ENCODE measurements at regions not wholly inside any gene's neighbourhood (a gene's known extent, or its start where the extent isn't known, plus 50 kb on each side); places are given as distances from the start of the nearest gene placed in this dataset.
"Not testable (repeated sequence)": the region's sequence is repeated elsewhere in the genome, so short reads cannot be mapped to it uniquely, and the experiment has no call there.

- H3K27me3 ChIP-seq (ENCODE audit: control insufficient read depth, insufficient read depth, low read length); H3K9me3 ChIP-seq (ENCODE audit: control insufficient read depth, low read depth, low read length); H3K9ac ChIP-seq (ENCODE audit: low read length); H3K27ac ChIP-seq (ENCODE audit: low read length); H3K4me3 ChIP-seq (ENCODE audit: low read length); H3K36me3 ChIP-seq (ENCODE audit: control insufficient read depth, low read depth, low read length); H3K4me1 ChIP-seq (ENCODE audit: control insufficient read depth, low read depth, low read length): not testable (repeated sequence)
These were observed 97.6 kb downstream of the OR4M2 start for GRCh38 chr15:22177965-22178364.

- H3K9me3 ChIP-seq (ENCODE audit: control insufficient read depth, low read depth, low read length); H3K36me3 ChIP-seq (ENCODE audit: control insufficient read depth, low read depth, low read length); H3K9ac ChIP-seq (ENCODE audit: low read length); H3K4me3 ChIP-seq (ENCODE audit: low read length); H3K27me3 ChIP-seq (ENCODE audit: control insufficient read depth, insufficient read depth, low read length); H3K4me1 ChIP-seq (ENCODE audit: control insufficient read depth, low read depth, low read length); H3K27ac ChIP-seq (ENCODE audit: low read length): not testable (repeated sequence)
These were observed 98.1 kb downstream of the OR4M2 start for GRCh38 chr15:22178438-22178837.

GRCh38 chr15:22179043-22179442, 98.7 kb downstream of the OR4M2 start:
- H3K27ac ChIP-seq (ENCODE audit: low read length); H3K4me1 ChIP-seq (ENCODE audit: control insufficient read depth, low read depth, low read length); H3K4me3 ChIP-seq (ENCODE audit: low read length); H3K9me3 ChIP-seq (ENCODE audit: control insufficient read depth, low read depth, low read length); H3K36me3 ChIP-seq (ENCODE audit: control insufficient read depth, low read depth, low read length); H3K9ac ChIP-seq (ENCODE audit: low read length); H3K27me3 ChIP-seq (ENCODE audit: control insufficient read depth, insufficient read depth, low read length): not testable (repeated sequence)

GRCh38 chr15:22180611-22181010, 100.3 kb downstream of the OR4M2 start:
- H3K9ac ChIP-seq (ENCODE audit: low read length); H3K27me3 ChIP-seq (ENCODE audit: control insufficient read depth, insufficient read depth, low read length); H3K27ac ChIP-seq (ENCODE audit: low read length); H3K4me3 ChIP-seq (ENCODE audit: low read length); H3K9me3 ChIP-seq (ENCODE audit: control insufficient read depth, low read depth, low read length); H3K4me1 ChIP-seq (ENCODE audit: control insufficient read depth, low read depth, low read length); H3K36me3 ChIP-seq (ENCODE audit: control insufficient read depth, low read depth, low read length): not testable (repeated sequence)

- not testable (repeated sequence) for H3K27me3 ChIP-seq (ENCODE audit: control insufficient read depth, insufficient read depth, low read length); H3K9me3 ChIP-seq (ENCODE audit: control insufficient read depth, low read depth, low read length); H3K9ac ChIP-seq (ENCODE audit: low read length); H3K4me3 ChIP-seq (ENCODE audit: low read length); H3K36me3 ChIP-seq (ENCODE audit: control insufficient read depth, low read depth, low read length); H3K4me1 ChIP-seq (ENCODE audit: control insufficient read depth, low read depth, low read length); H3K27ac ChIP-seq (ENCODE audit: low read length)
These were observed 104.4 kb downstream of the OR4M2 start for GRCh38 chr15:22184678-22185077.

DNA sequence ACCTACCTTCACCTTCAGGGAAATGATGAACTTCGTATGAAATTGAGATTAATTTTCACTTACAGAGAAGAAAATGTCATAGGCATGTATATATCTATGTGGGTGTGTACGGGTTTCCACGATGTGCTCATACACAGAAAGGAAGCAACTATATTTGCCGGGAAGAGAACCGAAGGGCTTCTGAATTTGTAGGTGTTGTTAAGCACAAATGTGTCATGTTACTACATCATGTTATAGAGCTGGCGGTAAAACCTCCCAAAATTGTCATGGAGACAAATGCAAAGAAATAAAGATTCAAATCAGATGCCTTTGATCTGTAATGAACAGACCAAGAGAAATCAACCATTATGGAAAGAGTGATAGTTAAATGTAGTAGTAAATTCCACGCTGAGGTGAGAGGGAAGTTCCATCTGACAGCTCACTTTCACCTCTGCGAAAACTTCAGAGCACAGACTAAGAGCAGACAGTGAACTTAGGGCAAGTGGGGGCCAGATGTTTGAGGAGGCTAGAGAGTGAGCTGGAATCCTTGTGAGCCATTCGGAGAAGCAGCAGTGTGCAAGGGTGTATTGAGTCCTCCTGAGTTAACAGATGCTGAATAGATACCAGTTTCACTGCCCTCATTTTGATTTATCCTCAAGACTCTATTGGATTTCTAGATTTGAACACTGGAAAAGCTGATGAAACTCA, 106.7 kb downstream of the OR4M2 start:
- not testable (repeated sequence) for H3K9me3 ChIP-seq (ENCODE audit: control insufficient read depth, low read depth, low read length); H3K27ac ChIP-seq (ENCODE audit: low read length); H3K36me3 ChIP-seq (ENCODE audit: control insufficient read depth, low read depth, low read length); H3K9ac ChIP-seq (ENCODE audit: low read length); H3K27me3 ChIP-seq (ENCODE audit: control insufficient read depth, insufficient read depth, low read length); H3K4me3 ChIP-seq (ENCODE audit: low read length); H3K4me1 ChIP-seq (ENCODE audit: control insufficient read depth, low read depth, low read length)

- not testable (repeated sequence) for H3K36me3 ChIP-seq (ENCODE audit: control insufficient read depth, low read depth, low read length); H3K27me3 ChIP-seq (ENCODE audit: control insufficient read depth, insufficient read depth, low read length); H3K4me3 ChIP-seq (ENCODE audit: low read length); H3K4me1 ChIP-seq (ENCODE audit: control insufficient read depth, low read depth, low read length); H3K9ac ChIP-seq (ENCODE audit: low read length); H3K9me3 ChIP-seq (ENCODE audit: control insufficient read depth, low read depth, low read length); H3K27ac ChIP-seq (ENCODE audit: low read length)
These were observed 111.5 kb downstream of the OR4M2 start for GRCh38 chr15:22191818-22192217.

DNA sequence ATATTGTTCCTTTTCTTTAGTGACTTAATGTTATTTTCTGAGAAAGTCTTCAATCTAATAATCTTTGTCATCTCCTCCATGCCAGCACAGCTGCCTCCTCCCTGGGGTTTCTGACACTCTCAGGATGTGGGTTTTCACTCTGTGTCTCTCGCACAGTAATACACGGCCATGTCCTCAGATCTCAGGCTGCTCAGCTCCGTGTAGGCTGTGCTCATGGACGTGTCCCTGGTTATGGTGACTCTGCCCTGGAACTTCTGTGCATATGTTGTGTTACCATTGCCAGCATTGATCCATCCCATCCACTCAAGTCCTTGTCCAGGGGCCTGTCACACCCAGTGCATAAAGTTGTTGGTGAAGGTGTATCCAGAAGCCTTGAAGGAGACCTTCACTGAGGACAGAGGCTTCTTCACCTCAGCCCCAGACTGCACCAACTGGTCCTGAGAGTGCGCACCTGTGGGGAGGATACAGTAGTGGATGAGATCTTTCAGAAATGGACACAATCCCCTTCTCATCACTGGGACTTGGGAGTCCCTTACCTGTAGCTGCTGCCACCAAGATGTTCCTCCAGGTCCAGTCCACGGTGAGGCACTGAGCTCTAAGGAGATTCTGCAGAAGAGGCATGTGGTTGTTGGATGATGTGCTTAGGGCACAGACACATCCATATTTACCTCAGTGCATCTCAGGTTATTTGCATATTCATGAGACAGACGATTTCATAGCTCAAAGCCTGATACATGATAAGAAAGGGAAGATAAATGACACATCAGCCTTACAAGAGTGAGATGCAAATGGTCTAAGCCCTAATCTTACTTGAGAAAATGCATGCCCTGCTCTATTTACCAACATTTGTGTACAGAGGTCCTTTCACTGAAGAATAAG, 114.7 kb downstream of the OR4M2 start:
- H3K9ac ChIP-seq (ENCODE audit: low read length); H3K4me3 ChIP-seq (ENCODE audit: low read length): not testable (repeated sequence)

GRCh38 chr15:22196423-22196822, 116.1 kb downstream of the OR4M2 start:
- H3K9ac ChIP-seq (ENCODE audit: low read length); H3K4me3 ChIP-seq (ENCODE audit: low read length); H3K36me3 ChIP-seq (ENCODE audit: control insufficient read depth, low read depth, low read length); H3K27ac ChIP-seq (ENCODE audit: low read length); H3K27me3 ChIP-seq (ENCODE audit: control insufficient read depth, insufficient read depth, low read length); H3K9me3 ChIP-seq (ENCODE audit: control insufficient read depth, low read depth, low read length); H3K4me1 ChIP-seq (ENCODE audit: control insufficient read depth, low read depth, low read length): not testable (repeated sequence)

More for the DNA sequence above, 114.7 kb downstream of the OR4M2 start:
- not testable (repeated sequence) for H3K9me3 ChIP-seq (ENCODE audit: control insufficient read depth, low read depth, low read length); H3K27me3 ChIP-seq (ENCODE audit: control insufficient read depth, insufficient read depth, low read length); H3K4me1 ChIP-seq (ENCODE audit: control insufficient read depth, low read depth, low read length); H3K27ac ChIP-seq (ENCODE audit: low read length); H3K36me3 ChIP-seq (ENCODE audit: control insufficient read depth, low read depth, low read length)

- H3K27ac ChIP-seq (ENCODE audit: low read length), result not testable (repeated sequence)
These were observed 120.1 kb downstream of the OR4M2 start for GRCh38 chr15:22200417-22200816.

GRCh38 chr15:22201993-22202659, 121.8 kb downstream of the OR4M2 start:
- H3K4me1 ChIP-seq (ENCODE audit: control insufficient read depth, low read depth, low read length); H3K36me3 ChIP-seq (ENCODE audit: control insufficient read depth, low read depth, low read length); H3K9ac ChIP-seq (ENCODE audit: low read length); H3K27me3 ChIP-seq (ENCODE audit: control insufficient read depth, insufficient read depth, low read length); H3K27ac ChIP-seq (ENCODE audit: low read length); H3K9me3 ChIP-seq (ENCODE audit: control insufficient read depth, low read depth, low read length); H3K4me3 ChIP-seq (ENCODE audit: low read length): not testable (repeated sequence)

More at GRCh38 chr15:22200417-22200816, 120.1 kb downstream of the OR4M2 start:
- not testable (repeated sequence) for H3K4me1 ChIP-seq (ENCODE audit: control insufficient read depth, low read depth, low read length); H3K36me3 ChIP-seq (ENCODE audit: control insufficient read depth, low read depth, low read length); H3K4me3 ChIP-seq (ENCODE audit: low read length); H3K9ac ChIP-seq (ENCODE audit: low read length); H3K9me3 ChIP-seq (ENCODE audit: control insufficient read depth, low read depth, low read length); H3K27me3 ChIP-seq (ENCODE audit: control insufficient read depth, insufficient read depth, low read length)

DNA sequence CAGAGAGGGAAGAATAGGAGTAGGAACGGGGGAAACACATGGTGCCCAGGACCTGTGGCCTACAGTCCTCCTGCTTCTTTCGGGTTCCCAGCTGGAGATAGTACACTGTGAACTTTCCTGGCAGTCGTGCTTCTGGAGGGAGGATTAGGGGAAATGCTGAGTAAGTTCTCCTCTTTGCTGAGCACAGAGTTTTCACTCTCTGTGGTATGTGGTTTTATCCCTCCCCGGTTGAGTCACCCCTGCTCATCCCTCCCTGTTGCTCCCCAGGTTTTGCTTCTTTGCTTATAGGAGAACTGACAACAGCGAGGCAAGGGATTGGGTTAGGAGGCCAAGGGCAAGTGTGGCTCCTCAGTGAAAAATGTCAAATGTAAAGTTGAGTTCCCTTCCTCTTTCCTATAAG, 122.9 kb downstream of the OR4M2 start:
- H3K27me3 ChIP-seq (ENCODE audit: control insufficient read depth, insufficient read depth, low read length); H3K27ac ChIP-seq (ENCODE audit: low read length); H3K36me3 ChIP-seq (ENCODE audit: control insufficient read depth, low read depth, low read length); H3K4me3 ChIP-seq (ENCODE audit: low read length); H3K9ac ChIP-seq (ENCODE audit: low read length); H3K4me1 ChIP-seq (ENCODE audit: control insufficient read depth, low read depth, low read length); H3K9me3 ChIP-seq (ENCODE audit: control insufficient read depth, low read depth, low read length): not testable (repeated sequence)
